K562 (cell line): ENCODE measurements at regions not wholly inside any gene's neighbourhood (a gene's known extent, or its start where the extent isn't known, plus 50 kb on each side); places are given as distances from the start of the nearest gene placed in this dataset.
A peak's percentile ranks its signal among the peaks of the same experiment; 100 is the strongest.

Experiments used
- ATAC-seq: fragments of 200-7000 bp; cut with Tn5 transposase; 3 replicates; pipeline ENCODE4 v1.9.1; 2020; ENCODE audit warnings: moderate library complexity
- BruUV-seq: library from RNA; stranded (reverse); fragments of 400-500 nt; replicated peaks from 2 replicates; lab custom pipeline; 2021; lab: Mats Ljungman, UMichigan
- CTCF ChIA-PET: fragments of 300-600 bp; formaldehyde crosslinking; extraction: SDS; loops from one replicate; lab custom pipeline; 2021; ENCODE audit warnings: low intra/inter-chr PET ratio; lab: Yijun Ruan, JAX
- POLR2A ChIA-PET: fragments of 300-600, 350-650 bp; sonication (Branson Sonifier 250); formaldehyde crosslinking; extraction: SDS; loops from one replicate; lab custom pipeline; 2021; ENCODE audit warnings: antibody characterized with exemption, inconsistent platforms; lab: Yijun Ruan, JAX
- DNase-seq, 4 experiments: peaks; one replicate each; pipeline versions ENCODE4 v3.0.0 to v3.0.0-alpha.2; 2011 to 2018; ENCODE audit warnings: low spot score in 3 of 4, mixed read lengths in 3 of 4; ENCODE audit errors: extremely low read depth in 1 of 4
- FAIRE-seq: peaks from 2 replicates; lab custom pipeline; 2011; peaks lifted over from hg19 to GRCh38; lab: Jason Lieb, UNC
- H2AFZ ChIP-seq: 2 replicates; pipeline ENCODE4 v1.6.0; 2011; ENCODE audit warnings: low read depth, low read length, control low read depth, inconsistent platforms
- H3K27ac ChIP-seq: fragments of 200-600 bp; 3 replicates; pipeline ENCODE4 v1.8.0; 2011; ENCODE audit warnings: low read depth, mild to moderate bottlenecking, control low read depth, inconsistent platforms, low read length, moderate library complexity, mixed read lengths; ENCODE audit errors: extremely low read depth
- H3K27me3 ChIP-seq, 2 experiments: fragments of 300-600 bp in 1 of 2; 2 replicates in 1 of 2; 3 replicates in 1 of 2; pipeline versions ENCODE4 v1.6.0 to v1.8.0; 2011; ENCODE audit warnings: inconsistent platforms in 2 of 2, low read length in 2 of 2, mild to moderate bottlenecking in 1 of 2, mixed read lengths in 1 of 2, moderate library complexity in 1 of 2; ENCODE audit not compliant: control insufficient read depth in 2 of 2, insufficient read depth in 2 of 2
- H3K36me3 ChIP-seq: fragments of 300-600 bp; 3 replicates; pipeline ENCODE4 v1.8.0; 2011; ENCODE audit warnings: mild to moderate bottlenecking, low read length, inconsistent platforms; ENCODE audit not compliant: control insufficient read depth, insufficient read depth
- H3K4me1 ChIP-seq, 2 experiments: fragments of 200-600 bp in 1 of 2; replicated peaks in 1 of 2; 2 replicates in 1 of 2; 3 replicates in 1 of 2; pipeline versions ENCODE4 v1.5.1 to v1.8.0; 2011; ENCODE audit warnings: inconsistent platforms in 2 of 2, low read length in 2 of 2, mild to moderate bottlenecking in 1 of 2, mixed read lengths in 1 of 2, moderate library complexity in 1 of 2; ENCODE audit not compliant: control insufficient read depth in 2 of 2, insufficient read depth in 2 of 2
- H3K4me2 ChIP-seq: 2 replicates; pipeline ENCODE4 v1.6.1; 2011; ENCODE audit warnings: low read length, control low read depth, inconsistent platforms, mixed read lengths; ENCODE audit not compliant: insufficient read depth
- H3K4me3 ChIP-seq: fragments of 200-600 bp; sonication (generic), shearing (Covaris generic); 2 replicates; pipeline ENCODE4 v1.5.1; 2016; ENCODE audit warnings: control low read depth, inconsistent platforms
- H3K79me2 ChIP-seq: fragments of 200-600 bp; 3 replicates; pipeline ENCODE4 v1.8.0; 2011; ENCODE audit warnings: low read length, inconsistent platforms; ENCODE audit not compliant: control insufficient read depth, insufficient read depth
- H3K9ac ChIP-seq, 2 experiments: 2 replicates each; pipeline versions ENCODE4 v1.6.0 to v1.6.1; 2011; ENCODE audit warnings: low read depth in 2 of 2, low read length in 2 of 2, control low read depth in 1 of 2, inconsistent platforms in 1 of 2, mild to moderate bottlenecking in 1 of 2, mixed read lengths in 1 of 2; ENCODE audit not compliant: insufficient read depth in 1 of 2
- H3K9me1 ChIP-seq: one replicate; pipeline ENCODE4 v1.6.0; 2011; ENCODE audit warnings: inconsistent platforms, mild to moderate bottlenecking, low read length, moderate library complexity; ENCODE audit not compliant: control insufficient read depth, insufficient read depth
- H3K9me3 ChIP-seq: replicated peaks from 2 replicates; pipeline ENCODE4 v1.5.1; 2011; ENCODE audit warnings: low read depth, low read length, inconsistent platforms; ENCODE audit not compliant: control insufficient read depth, insufficient read depth
- H4K20me1 ChIP-seq: replicated peaks from 2 replicates; pipeline ENCODE4 v1.6.1; 2011; ENCODE audit warnings: low read length, inconsistent platforms, mixed read lengths; ENCODE audit not compliant: control insufficient read depth, insufficient read depth
- CBX8 ChIP-seq: fragments of 200-600 bp; sonication (generic); IDR thresholded peaks from 2 replicates; pipeline ENCODE4 v1.6.1; 2012; ENCODE audit warnings: borderline replicate concordance, mixed run types, low read depth, mild to moderate bottlenecking, moderate library complexity, mixed read lengths, low read length, control low read depth, inconsistent platforms; ENCODE audit not compliant: poor library complexity, severe bottlenecking; ENCODE audit errors: extremely low read depth
- JUNB ChIP-seq: fragments of 450-650 bp; formaldehyde crosslinking; conservative IDR thresholded peaks from 2 replicates; pipeline ENCODE4 v1.4.0; 2020; ENCODE audit warnings: mild to moderate bottlenecking
- MCM3 ChIP-seq: fragments of 450-650 bp; IDR thresholded peaks from 2 replicates; pipeline ENCODE4 v1.6.1; 2016
- NR1H2 ChIP-seq: sonication (generic); formaldehyde crosslinking; IDR thresholded peaks from 2 replicates; pipeline ENCODE4 v1.4.0; 2020; ENCODE audit warnings: mild to moderate bottlenecking, missing genetic modification reagents
- PHF8 ChIP-seq: fragments of 200-600 bp; sonication (generic); IDR thresholded peaks from 2 replicates; pipeline ENCODE4 v1.6.1; 2012; ENCODE audit warnings: mixed run types, mild to moderate bottlenecking, inconsistent platforms, low read length, moderate library complexity, borderline replicate concordance
- THRB ChIP-seq: fragments of 450-650 bp; formaldehyde crosslinking; conservative IDR thresholded peaks from 2 replicates; pipeline ENCODE4 v1.4.0; 2022; ENCODE audit warnings: mild to moderate bottlenecking, missing genetic modification characterization
- WGBS: fragments of 100-300 bp; shearing (Covaris generic); methylation state at CpG from one replicate; pipeline ENCODE4 v1.1.6; 2016; ENCODE audit warnings: low coverage, mixed read lengths; ENCODE audit not compliant: insufficient coverage; ENCODE audit errors: missing lambda C conversion rate; 5-methylcytosine and 5-hydroxymethylcytosine counted together
- in situ Hi-C: fragments of 300-500 bp; cut with MboI; formaldehyde crosslinking; loops from 4 replicates; pipeline ENCODE4 v1.15.0; 2018; ENCODE audit warnings: inconsistent platforms, mixed read lengths
- intact Hi-C: fragments of 100-400 bp; cut with micrococcal nuclease; formaldehyde crosslinking; loops from 2 replicates; pipeline ENCODE4 v1.14.2; 2022

GRCh38 chr7:116153050-116153449 is 57.3 kb upstream of the TES start:
- DNase-seq, result no peak
- no peak overlapping the region for H3K4me3 ChIP-seq

More at GRCh38 chr7:116153050-116153449, 57.3 kb upstream of the TES start:
- FAIRE-seq (no peak), ATAC-seq (no peak)
- Histone ChIP-seq H2AFZ (no peak overlapping the region), H3K4me2 (no peak overlapping the region)
- CTCF ChIA-PET, result no interaction called here
- TF ChIP-seq CBX8 (peak; percentile 33), PHF8 (no peak), JUNB (CRISPR knock-in tag) (no peak), NR1H2 (CRISPR knock-in tag) (no peak), MCM3 (0 out of 2 replicates have a peak, but pooled peaks have one; percentile 32), THRB (CRISPR knock-in tag) (0 out of 2 replicates have a peak, but pooled peaks have one; percentile 26)
- TF ChIP-seq, all 486 proteins: peak for 3
- Histone ChIP-seq H3K9me3 (no peaks in the 10 kb centered on the region), H3K27me3 (no peaks in the 10 kb centered on the region), H3K79me2 (no peaks in the 10 kb centered on the region), H3K9me1 (no peaks in the 10 kb centered on the region), H4K20me1 (no peaks in the 10 kb centered on the region), H3K27ac (no peak overlapping the region), H3K36me3 (no peaks in the 10 kb centered on the region), H3K4me1 (no peaks in the 10 kb centered on the region), H3K9ac (no peak overlapping the region)
- BruUV-seq, result no TSS peak
- intact Hi-C loops (no loop called here), in situ Hi-C loops (no loop called here)
- WGBS, result 1% methylated on average over 9 of the region's 9 CpGs
- POLR2A ChIA-PET, result no interaction called here
